GM21576 (cell line): ENCODE measurements at regions not wholly inside any gene's neighbourhood (a gene's known extent, or its start where the extent isn't known, plus 50 kb on each side); places are given as distances from the start of the nearest gene placed in this dataset.

Experiments
- ATAC-seq: cut with Tn5 transposase; IDR thresholded peaks from one replicate; pipeline ENCODE4 v1.9.1; 2021; ENCODE audit warnings: mild to moderate bottlenecking, moderate library complexity; ENCODE audit not compliant: unreplicated experiment

- ATAC-seq, result no peak
Observed at GRCh38 chr1:186559601-186560116, 98.7 kb upstream of the PDC start.

- ATAC-seq, result no peak
Observed at GRCh38 chr1:186557147-186557777, 96.3 kb upstream of the PDC start.

GRCh38 chr1:186550832-186551231, 89.9 kb upstream of the PDC start:
- ATAC-seq, result no peak

- ATAC-seq, result no peak
Observed at GRCh38 chr1:186541003-186541402, 80.1 kb upstream of the PDC start.

GRCh38 chr1:186540521-186540920, 79.6 kb upstream of the PDC start:
- no peak for ATAC-seq

- ATAC-seq, result no peak
Observed at GRCh38 chr1:186536273-186536890, 75.5 kb upstream of the PDC start.

GRCh38 chr1:186535388-186536133, 74.6 kb upstream of the PDC start:
- ATAC-seq, result no peak

- no peak for ATAC-seq
Observed at GRCh38 chr1:186534401-186534800, 73.5 kb upstream of the PDC start.

- ATAC-seq, result no peak
Observed at GRCh38 chr1:186532466-186532865, 71.6 kb upstream of the PDC start.

GRCh38 chr1:186531561-186532165, 70.7 kb upstream of the PDC start:
- no peak for ATAC-seq

GRCh38 chr1:186530109-186530508, 69.2 kb upstream of the PDC start:
- no peak for ATAC-seq

GRCh38 chr1:186519982-186520381, 59.1 kb upstream of the PDC start:
- ATAC-seq, result no peak

- ATAC-seq, result peak; percentile 78
Observed at GRCh38 chr1:186518822-186519381, 58.0 kb upstream of the PDC start.

- ATAC-seq, result no peak
Observed at GRCh38 chr1:186518395-186518794, 57.5 kb upstream of the PDC start.

- no peak for ATAC-seq
Observed at GRCh38 chr1:186514367-186514766, 53.5 kb upstream of the PDC start.

- no peak for ATAC-seq
Observed at GRCh38 chr1:186513526-186513925, 52.6 kb upstream of the PDC start.

GRCh38 chr1:186512698-186513457, 52.0 kb upstream of the PDC start:
- ATAC-seq, result no peak

GRCh38 chr1:186511761-186512637, 51.1 kb upstream of the PDC start:
- ATAC-seq, result peak; percentile 89
